Panc1 (cell line): ENCODE measurements at regions not wholly inside any gene's neighbourhood (a gene's known extent, or its start where the extent isn't known, plus 50 kb on each side); places are given as distances from the start of the nearest gene placed in this dataset.

Source experiments
- ATAC-seq: fragments of 200-7000 bp; cut with Tn5 transposase; 2 replicates; pipeline ENCODE4 v1.9.1; 2020; ENCODE audit warnings: mild to moderate bottlenecking, moderate library complexity
- BruUV-seq: library from RNA; stranded (reverse); fragments of 400-500 nt; replicated peaks from 2 replicates; lab custom pipeline; 2021; lab: Mats Ljungman, UMichigan
- CTCF ChIA-PET: fragments of 300-600 bp; sonication (Branson Sonifier 250); formaldehyde crosslinking; loops from one replicate; lab custom pipeline; 2022; ENCODE audit warnings: antibody characterized with exemption; lab: Charles Lee
- POLR2A ChIA-PET: fragments of 300-600 bp; sonication (Branson Sonifier 250); formaldehyde crosslinking; loops from one replicate; lab custom pipeline; 2022; ENCODE audit warnings: antibody characterized with exemption; lab: Charles Lee
- DNase-seq: peaks from one replicate; pipeline ENCODE4 v3.0.0-alpha.2; 2010; ENCODE audit warnings: low read depth, low spot score
- H3K27ac ChIP-seq: 2 replicates; pipeline ENCODE4 v1.5.1; 2011; ENCODE audit warnings: mild to moderate bottlenecking, low read length, inconsistent platforms
- H3K27me3 ChIP-seq: fragments of 200-500 bp; sonication (Bioruptor generic); 2 replicates; pipeline ENCODE4 v1.6.0; 2014; ENCODE audit warnings: low read length, inconsistent platforms; ENCODE audit not compliant: control insufficient read depth, insufficient read depth
- H3K36me3 ChIP-seq: fragments of 200-500 bp; sonication (Bioruptor generic); 2 replicates; pipeline ENCODE4 v1.5.1; 2014; ENCODE audit warnings: inconsistent platforms, mild to moderate bottlenecking, low read length, moderate library complexity; ENCODE audit not compliant: control insufficient read depth, insufficient read depth
- H3K4me1 ChIP-seq: 2 replicates; pipeline ENCODE4 v1.5.1; 2011; ENCODE audit warnings: inconsistent platforms, mild to moderate bottlenecking, low read length, moderate library complexity; ENCODE audit not compliant: control insufficient read depth, insufficient read depth
- H3K4me3 ChIP-seq, 2 experiments: 2 replicates each; pipeline ENCODE4 v1.5.1; 2011 to 2012; ENCODE audit warnings: low read depth in 2 of 2, low read length in 2 of 2, mild to moderate bottlenecking in 2 of 2, inconsistent platforms in 1 of 2, moderate library complexity in 1 of 2
- H3K9me3 ChIP-seq: fragments of 200-500 bp; sonication (Bioruptor generic); 2 replicates; pipeline ENCODE4 v1.5.1; 2014; ENCODE audit warnings: low read depth, mild to moderate bottlenecking, inconsistent platforms, low read length, moderate library complexity; ENCODE audit not compliant: control insufficient read depth, insufficient read depth
- CTCF ChIP-seq: fragments of 450-650 bp; IDR thresholded peaks from 2 replicates; pipeline ENCODE4 v1.5.1; 2017; ENCODE audit warnings: mild to moderate bottlenecking
- POLR2AphosphoS5 ChIP-seq: IDR thresholded peaks from 2 replicates; pipeline ENCODE4 v1.6.1; 2012; ENCODE audit warnings: mild to moderate bottlenecking, low read depth, low read length, moderate library complexity
- SIN3A ChIP-seq: IDR thresholded peaks from 2 replicates; pipeline ENCODE4 v1.6.1; 2012; ENCODE audit warnings: low read depth, mild to moderate bottlenecking, low read length, moderate library complexity, borderline replicate concordance; ENCODE audit not compliant: insufficient read depth
- TCF7L2 ChIP-seq: IDR thresholded peaks from 2 replicates; pipeline ENCODE4 v1.6.1; 2011; ENCODE audit warnings: mild to moderate bottlenecking, low read depth, low read length, inconsistent platforms
- in situ Hi-C: cut with HindIII; loops from 2 replicates; pipeline ENCODE4 v1.10.0; 2016; ENCODE audit warnings: low sequenced_read_pairs, low pct_unique_long_range_greater_than_20kb
- intact Hi-C: fragments of 100-400 bp; cut with micrococcal nuclease; formaldehyde crosslinking; loops from one replicate; pipeline ENCODE4 v1.10.0; 2022; ENCODE audit not compliant: unreplicated experiment
- TF ChIP-seq, protein P1 (sequence below), 2 experiments: IDR thresholded peaks; 2 replicates each; pipeline ENCODE4 v1.6.1; 2011 to 2012; ENCODE audit warnings: low read depth in 2 of 2, control low read depth in 1 of 2, low read length in 1 of 2, mild to moderate bottlenecking in 1 of 2, moderate library complexity in 1 of 2; ENCODE audit not compliant: insufficient read depth in 1 of 2

- no peak overlapping the region for H3K4me3 ChIP-seq
- BruUV-seq: no TSS peak
- ATAC-seq (no peak), DNase-seq (no peak)
- intact Hi-C loops (no loop called here), in situ Hi-C loops (no loop called here)
- no peaks in the 10 kb centered on the region for H3K9me3 ChIP-seq
- no peaks in the 10 kb centered on the region for H3K27me3 ChIP-seq
- TF ChIP-seq, protein P1, sequence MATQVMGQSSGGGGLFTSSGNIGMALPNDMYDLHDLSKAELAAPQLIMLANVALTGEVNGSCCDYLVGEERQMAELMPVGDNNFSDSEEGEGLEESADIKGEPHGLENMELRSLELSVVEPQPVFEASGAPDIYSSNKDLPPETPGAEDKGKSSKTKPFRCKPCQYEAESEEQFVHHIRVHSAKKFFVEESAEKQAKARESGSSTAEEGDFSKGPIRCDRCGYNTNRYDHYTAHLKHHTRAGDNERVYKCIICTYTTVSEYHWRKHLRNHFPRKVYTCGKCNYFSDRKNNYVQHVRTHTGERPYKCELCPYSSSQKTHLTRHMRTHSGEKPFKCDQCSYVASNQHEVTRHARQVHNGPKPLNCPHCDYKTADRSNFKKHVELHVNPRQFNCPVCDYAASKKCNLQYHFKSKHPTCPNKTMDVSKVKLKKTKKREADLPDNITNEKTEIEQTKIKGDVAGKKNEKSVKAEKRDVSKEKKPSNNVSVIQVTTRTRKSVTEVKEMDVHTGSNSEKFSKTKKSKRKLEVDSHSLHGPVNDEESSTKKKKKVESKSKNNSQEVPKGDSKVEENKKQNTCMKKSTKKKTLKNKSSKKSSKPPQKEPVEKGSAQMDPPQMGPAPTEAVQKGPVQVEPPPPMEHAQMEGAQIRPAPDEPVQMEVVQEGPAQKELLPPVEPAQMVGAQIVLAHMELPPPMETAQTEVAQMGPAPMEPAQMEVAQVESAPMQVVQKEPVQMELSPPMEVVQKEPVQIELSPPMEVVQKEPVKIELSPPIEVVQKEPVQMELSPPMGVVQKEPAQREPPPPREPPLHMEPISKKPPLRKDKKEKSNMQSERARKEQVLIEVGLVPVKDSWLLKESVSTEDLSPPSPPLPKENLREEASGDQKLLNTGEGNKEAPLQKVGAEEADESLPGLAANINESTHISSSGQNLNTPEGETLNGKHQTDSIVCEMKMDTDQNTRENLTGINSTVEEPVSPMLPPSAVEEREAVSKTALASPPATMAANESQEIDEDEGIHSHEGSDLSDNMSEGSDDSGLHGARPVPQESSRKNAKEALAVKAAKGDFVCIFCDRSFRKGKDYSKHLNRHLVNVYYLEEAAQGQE (IDR thresholded peaks at IDR 0.05; ENCODE audit: insufficient read depth in 1 of 2, low read depth in 2 of 2, low read length in 1 of 2): no peak
- TF ChIP-seq CTCF: no peak
- no peak for TF ChIP-seq POLR2AphosphoS5
- TF ChIP-seq SIN3A: no peak
- TF ChIP-seq TCF7L2: no peak
- CTCF ChIA-PET: no interaction called here
- H3K27ac ChIP-seq: no peak overlapping the region
- no peaks in the 10 kb centered on the region for H3K4me1 ChIP-seq
- H3K36me3 ChIP-seq: no peaks in the 10 kb centered on the region
- POLR2A ChIA-PET: no interaction called here
Observed at GRCh38 chr2:183214680-183215079, 90.4 kb downstream of the NUP35 start.

DNA sequence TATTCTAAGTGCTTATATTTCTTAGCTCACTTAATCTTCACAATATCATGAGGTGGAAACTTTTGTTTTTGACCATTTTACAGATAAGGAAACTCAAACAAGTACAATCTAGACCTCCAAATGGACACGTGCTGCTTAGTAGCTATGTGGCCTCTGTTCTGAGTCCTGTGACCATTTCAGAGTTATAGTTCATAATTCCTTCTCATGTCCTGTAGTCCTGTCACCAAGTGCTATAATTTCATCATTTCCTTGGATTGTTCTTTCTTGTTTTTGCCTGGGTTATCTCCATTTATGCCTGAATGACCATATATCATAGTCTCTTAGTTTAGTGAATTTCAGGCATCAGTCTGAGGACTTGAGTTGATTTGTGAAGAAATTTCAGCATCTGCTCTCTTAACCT is 91.7 kb downstream of the NUP35 start:
- DNase-seq (no peak), ATAC-seq (no peak)
- H3K27me3 ChIP-seq: no peaks in the 10 kb centered on the region
- no peaks in the 10 kb centered on the region for H3K4me1 ChIP-seq
- no TSS peak for BruUV-seq
- TF ChIP-seq TCF7L2: no peak
- TF ChIP-seq CTCF: no peak
- TF ChIP-seq, protein P1 (IDR thresholded peaks at IDR 0.05; ENCODE audit: insufficient read depth in 1 of 2, low read depth in 2 of 2, low read length in 1 of 2): no peak
- TF ChIP-seq SIN3A: no peak
- no peak for TF ChIP-seq POLR2AphosphoS5
- in situ Hi-C loops (no loop called here), intact Hi-C loops (no loop called here)
- H3K27ac ChIP-seq: no peak overlapping the region
- CTCF ChIA-PET: no interaction called here
- POLR2A ChIA-PET: no interaction called here
- no peaks in the 10 kb centered on the region for H3K36me3 ChIP-seq
- H3K9me3 ChIP-seq: no peaks in the 10 kb centered on the region
- no peak overlapping the region for H3K4me3 ChIP-seq
